ENCODE measurements at regions not wholly inside any gene's neighbourhood (a gene's known extent, or its start where the extent isn't known, plus 50 kb on each side); places are given as distances from the start of the nearest gene placed in this dataset.

- Histone ChIP-seq H3K4me1 (ENCODE audit: control insufficient read depth, insufficient read depth, low read length) (no peaks in the 10 kb centered on the region), H3K4me3 (ENCODE audit: low read length) (no peak overlapping the region), H3K27ac (ENCODE audit: low read length) (no peak overlapping the region), H3K27me3 (ENCODE audit: control insufficient read depth, insufficient read depth, low read length) (no peaks in the 10 kb centered on the region), H3K9me3 (ENCODE audit: control insufficient read depth, low read depth, low read length) (no peaks in the 10 kb centered on the region), H3K36me3 (ENCODE audit: control insufficient read depth, insufficient read depth, low read length) (no peaks in the 10 kb centered on the region)
- no peak for DNase-seq
- 83% methylated on average over 1 of the region's 1 CpG for WGBS (ENCODE audit: insufficient coverage, low lambda C conversion rate)
Observed at GRCh38 chr14:85273952-85274351, 256.0 kb upstream of the FLRT2 start.

DNA sequence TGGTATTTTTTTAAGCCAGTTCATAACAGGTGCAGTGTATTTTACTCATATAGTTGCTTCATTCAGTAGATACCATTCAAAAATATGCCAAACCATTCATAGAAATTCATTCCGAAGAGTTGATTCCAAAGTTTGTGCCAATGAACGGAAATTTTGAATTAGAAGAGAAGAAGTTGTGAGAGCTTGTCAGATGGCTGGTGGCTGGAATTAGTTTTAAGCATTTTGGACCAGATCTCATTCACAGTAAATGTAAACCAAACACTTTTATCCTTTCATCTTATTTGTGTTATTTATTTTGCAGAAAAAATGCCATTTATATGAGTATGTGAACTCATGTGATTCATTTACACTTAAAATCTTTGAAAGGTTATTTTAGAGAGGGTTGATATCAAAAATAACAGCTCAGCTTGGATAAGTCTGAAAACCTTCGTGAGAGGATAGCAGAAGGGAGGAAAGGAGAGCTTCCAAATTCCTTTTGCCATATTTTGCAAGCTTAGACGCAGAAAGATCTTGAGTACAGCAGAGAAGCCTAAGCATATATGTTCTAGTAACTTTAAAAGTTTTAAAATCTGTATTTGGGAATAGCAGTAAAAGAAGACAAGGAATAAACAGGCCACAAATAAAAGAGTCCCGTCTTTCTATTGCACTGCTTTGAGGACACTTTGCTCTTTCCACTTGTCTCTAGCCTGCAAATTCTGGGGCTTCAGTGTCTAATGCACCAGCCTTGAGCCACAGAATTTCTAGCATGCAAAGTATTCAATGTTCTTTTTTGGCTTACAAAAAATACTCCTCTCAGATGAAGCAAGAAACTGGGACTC, 253.6 kb upstream of the FLRT2 start:
- WGBS (ENCODE audit: insufficient coverage, low lambda C conversion rate): 100% methylated on average over 2 of the region's 5 CpGs
- DNase-seq: no peak
- no peaks in the 10 kb centered on the region for H3K9me3 ChIP-seq (ENCODE audit: control insufficient read depth, low read depth, low read length)
- no peaks in the 10 kb centered on the region for H3K27me3 ChIP-seq (ENCODE audit: control insufficient read depth, insufficient read depth, low read length)
- no peak overlapping the region for H3K4me3 ChIP-seq (ENCODE audit: low read length)
- H3K27ac ChIP-seq (ENCODE audit: low read length): no peak overlapping the region
- H3K4me1 ChIP-seq (ENCODE audit: control insufficient read depth, insufficient read depth, low read length): no peaks in the 10 kb centered on the region
- no peaks in the 10 kb centered on the region for H3K36me3 ChIP-seq (ENCODE audit: control insufficient read depth, insufficient read depth, low read length)

DNA sequence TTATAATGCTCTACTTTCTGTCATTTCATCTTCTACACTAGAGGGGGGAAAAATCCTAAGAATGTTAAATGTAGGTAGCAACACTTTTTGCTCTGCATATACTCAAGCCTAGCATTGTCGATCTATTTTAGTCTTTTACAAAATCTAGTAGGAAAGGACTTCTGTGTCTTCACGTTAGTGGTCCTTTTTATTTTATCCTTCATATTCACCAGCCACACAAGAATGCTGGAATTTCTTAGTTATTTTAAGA, 253.0 kb upstream of the FLRT2 start:
- H3K27ac ChIP-seq (ENCODE audit: low read length): no peak overlapping the region
- 100% methylated on average over 1 of the region's 2 CpGs for WGBS (ENCODE audit: insufficient coverage, low lambda C conversion rate)

GRCh38 chr14:85279407-85279806, 250.5 kb upstream of the FLRT2 start:
- WGBS (ENCODE audit: insufficient coverage, low lambda C conversion rate): 100% methylated on average over 1 of the region's 1 CpG
- no peak overlapping the region for H3K27ac ChIP-seq (ENCODE audit: low read length)
- DNase-seq: no peak
- H3K4me3 ChIP-seq (ENCODE audit: low read length): no peak overlapping the region
- H3K9me3 ChIP-seq (ENCODE audit: control insufficient read depth, low read depth, low read length): no peaks in the 10 kb centered on the region
- no peaks in the 10 kb centered on the region for H3K27me3 ChIP-seq (ENCODE audit: control insufficient read depth, insufficient read depth, low read length)
- H3K4me1 ChIP-seq (ENCODE audit: control insufficient read depth, insufficient read depth, low read length): no peaks in the 10 kb centered on the region
- H3K36me3 ChIP-seq (ENCODE audit: control insufficient read depth, insufficient read depth, low read length): no peaks in the 10 kb centered on the region

More for the DNA sequence above, 253.0 kb upstream of the FLRT2 start:
- H3K4me3 ChIP-seq (ENCODE audit: low read length): no peak overlapping the region
- no peaks in the 10 kb centered on the region for H3K9me3 ChIP-seq (ENCODE audit: control insufficient read depth, low read depth, low read length)
- no peaks in the 10 kb centered on the region for H3K36me3 ChIP-seq (ENCODE audit: control insufficient read depth, insufficient read depth, low read length)
- no peak for DNase-seq
- no peaks in the 10 kb centered on the region for H3K4me1 ChIP-seq (ENCODE audit: control insufficient read depth, insufficient read depth, low read length)
- H3K27me3 ChIP-seq (ENCODE audit: control insufficient read depth, insufficient read depth, low read length): no peaks in the 10 kb centered on the region

DNA sequence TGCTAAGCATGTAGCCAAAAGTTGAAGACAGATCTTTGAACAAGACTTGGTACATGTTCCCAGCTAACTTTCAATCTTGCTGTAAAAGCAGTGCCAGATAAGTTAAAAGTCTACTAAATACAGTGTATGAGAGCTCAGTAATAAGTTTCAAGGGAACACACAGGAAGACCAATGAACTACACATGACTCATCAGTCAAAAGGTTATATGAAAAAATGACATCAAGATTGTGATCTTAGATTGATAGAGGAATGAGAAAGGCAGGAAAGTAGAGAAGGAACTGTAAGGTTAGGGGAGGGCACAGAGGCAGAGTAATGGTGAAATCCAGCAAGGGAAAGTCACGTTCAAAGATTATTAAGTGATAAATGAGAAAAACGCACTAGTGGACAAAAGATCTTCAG, 249.9 kb upstream of the FLRT2 start:
- DNase-seq: no peak
- 92% methylated on average over 2 of the region's 2 CpGs for WGBS (ENCODE audit: insufficient coverage, low lambda C conversion rate)
- Histone ChIP-seq H3K36me3 (ENCODE audit: control insufficient read depth, insufficient read depth, low read length) (no peaks in the 10 kb centered on the region), H3K9me3 (ENCODE audit: control insufficient read depth, low read depth, low read length) (no peaks in the 10 kb centered on the region), H3K27ac (ENCODE audit: low read length) (no peak overlapping the region), H3K4me3 (ENCODE audit: low read length) (no peak overlapping the region), H3K4me1 (ENCODE audit: control insufficient read depth, insufficient read depth, low read length) (no peaks in the 10 kb centered on the region), H3K27me3 (ENCODE audit: control insufficient read depth, insufficient read depth, low read length) (no peaks in the 10 kb centered on the region)

DNA sequence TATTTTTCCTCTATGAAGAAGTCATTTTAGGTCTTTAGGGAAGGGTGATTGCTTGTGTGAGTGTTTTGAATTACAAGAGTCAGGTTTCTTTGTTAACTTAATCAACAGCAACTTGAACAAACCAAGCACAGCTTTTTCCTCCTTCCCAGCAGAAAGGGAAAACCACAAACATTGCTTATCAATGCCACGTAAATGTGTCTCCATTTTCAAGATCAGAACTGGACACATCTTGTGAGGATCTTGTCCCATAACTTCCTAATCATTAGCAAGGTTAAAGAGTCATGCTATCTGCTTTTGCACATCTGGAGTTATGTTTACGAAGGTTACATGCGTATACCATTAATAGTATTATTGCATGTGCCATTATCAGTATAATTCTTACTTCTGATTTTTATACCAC, 248.0 kb upstream of the FLRT2 start:
- no peak overlapping the region for H3K27ac ChIP-seq (ENCODE audit: low read length)
- H3K9me3 ChIP-seq (ENCODE audit: control insufficient read depth, low read depth, low read length): no peaks in the 10 kb centered on the region
- H3K27me3 ChIP-seq (ENCODE audit: control insufficient read depth, insufficient read depth, low read length): no peaks in the 10 kb centered on the region
- H3K4me3 ChIP-seq (ENCODE audit: low read length): no peak overlapping the region
- WGBS (ENCODE audit: insufficient coverage, low lambda C conversion rate): 90% methylated on average over 2 of the region's 3 CpGs
- no peaks in the 10 kb centered on the region for H3K4me1 ChIP-seq (ENCODE audit: control insufficient read depth, insufficient read depth, low read length)
- no peak for DNase-seq
- no peaks in the 10 kb centered on the region for H3K36me3 ChIP-seq (ENCODE audit: control insufficient read depth, insufficient read depth, low read length)

- no peaks in the 10 kb centered on the region for H3K27me3 ChIP-seq (ENCODE audit: control insufficient read depth, insufficient read depth, low read length)
Observed at GRCh38 chr14:85288041-85288440, 241.9 kb upstream of the FLRT2 start.

GRCh38 chr14:85291731-85292130, 238.2 kb upstream of the FLRT2 start:
- Histone ChIP-seq H3K36me3 (ENCODE audit: control insufficient read depth, insufficient read depth, low read length) (no peaks in the 10 kb centered on the region), H3K4me3 (ENCODE audit: low read length) (no peak overlapping the region), H3K9me3 (ENCODE audit: control insufficient read depth, low read depth, low read length) (no peaks in the 10 kb centered on the region), H3K27ac (ENCODE audit: low read length) (no peak overlapping the region), H3K4me1 (ENCODE audit: control insufficient read depth, insufficient read depth, low read length) (peaks cover 3% of the 10 kb centered on the region), H3K27me3 (ENCODE audit: control insufficient read depth, insufficient read depth, low read length) (no peaks in the 10 kb centered on the region)
- whole genome bisulfite sequencing (ENCODE audit: insufficient coverage, low lambda C conversion rate): no CpG with 5 or more reads among the region's 3 CpGs
- DNase-seq: no peak

More at GRCh38 chr14:85288041-85288440, 241.9 kb upstream of the FLRT2 start:
- Histone ChIP-seq H3K27ac (ENCODE audit: low read length) (no peak overlapping the region), H3K4me3 (ENCODE audit: low read length) (no peak overlapping the region), H3K36me3 (ENCODE audit: control insufficient read depth, insufficient read depth, low read length) (no peaks in the 10 kb centered on the region), H3K4me1 (ENCODE audit: control insufficient read depth, insufficient read depth, low read length) (no peaks in the 10 kb centered on the region), H3K9me3 (ENCODE audit: control insufficient read depth, low read depth, low read length) (no peaks in the 10 kb centered on the region)
- WGBS (ENCODE audit: insufficient coverage, low lambda C conversion rate): no CpG with 5 or more reads among the region's 3 CpGs
- DNase-seq: no peak

DNA sequence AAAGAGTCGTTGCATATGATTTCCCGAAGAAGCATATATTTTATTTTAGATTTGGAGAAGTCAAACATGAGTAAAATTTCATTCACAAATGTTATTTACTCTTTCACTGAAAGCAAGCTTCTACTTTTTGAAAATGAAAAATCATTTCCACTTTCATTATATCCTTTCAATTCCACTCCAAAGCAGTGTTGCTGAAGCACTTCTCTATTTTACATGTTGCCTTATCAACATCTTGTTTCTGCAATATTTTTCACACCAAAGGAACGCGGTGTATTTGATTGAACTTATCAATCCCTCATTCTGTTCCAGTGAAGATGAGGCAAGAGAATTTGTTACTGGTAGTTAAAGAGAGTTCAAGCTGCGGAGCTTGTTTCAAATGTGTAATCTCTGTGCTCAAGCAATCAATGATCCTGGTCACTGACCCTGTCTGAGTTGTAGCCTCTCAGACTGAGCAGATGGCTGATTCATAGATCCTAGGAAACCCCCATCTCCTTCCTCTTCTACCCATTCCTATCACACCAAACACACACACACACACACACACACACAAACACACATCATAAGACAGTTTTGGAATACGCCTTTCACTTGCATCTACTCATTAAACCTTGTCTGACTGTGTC, 236.2 kb upstream of the FLRT2 start:
- 92% methylated on average over 2 of the region's 6 CpGs for WGBS (ENCODE audit: insufficient coverage, low lambda C conversion rate)
- Histone ChIP-seq H3K27me3 (ENCODE audit: control insufficient read depth, insufficient read depth, low read length) (no peaks in the 10 kb centered on the region), H3K9me3 (ENCODE audit: control insufficient read depth, low read depth, low read length) (peaks cover 5% of the 10 kb centered on the region), H3K36me3 (ENCODE audit: control insufficient read depth, insufficient read depth, low read length) (no peaks in the 10 kb centered on the region), H3K4me3 (ENCODE audit: low read length) (no peak overlapping the region), H3K4me1 (ENCODE audit: control insufficient read depth, insufficient read depth, low read length) (peaks cover 3% of the 10 kb centered on the region), H3K27ac (ENCODE audit: low read length) (no peak overlapping the region)
- no peak for DNase-seq

DNA sequence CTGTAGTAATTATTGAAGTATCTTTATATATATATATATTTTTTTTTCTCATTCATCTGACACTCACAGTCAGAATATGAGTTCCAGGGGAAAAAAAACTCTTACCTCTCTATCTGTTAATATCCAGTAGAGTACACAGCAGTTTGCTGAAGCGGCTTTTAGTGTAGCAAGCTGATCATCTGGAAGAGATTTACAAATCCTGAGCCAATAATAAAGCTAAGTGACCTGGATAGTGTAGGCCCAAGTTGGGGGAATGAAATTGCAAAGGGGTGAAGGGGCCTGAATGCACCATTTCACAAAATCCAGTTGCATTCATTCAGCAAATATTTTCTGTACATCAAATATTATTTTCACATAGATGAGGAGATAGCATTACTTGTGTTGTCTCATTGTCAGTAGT, 234.6 kb upstream of the FLRT2 start:
- no peaks in the 10 kb centered on the region for H3K36me3 ChIP-seq (ENCODE audit: control insufficient read depth, insufficient read depth, low read length)
- DNase-seq: no peak
- peaks cover 5% of the 10 kb centered on the region for H3K9me3 ChIP-seq (ENCODE audit: control insufficient read depth, low read depth, low read length)
- no peak overlapping the region for H3K4me3 ChIP-seq (ENCODE audit: low read length)
- H3K4me1 ChIP-seq (ENCODE audit: control insufficient read depth, insufficient read depth, low read length): peaks cover 3% of the 10 kb centered on the region
- no peaks in the 10 kb centered on the region for H3K27me3 ChIP-seq (ENCODE audit: control insufficient read depth, insufficient read depth, low read length)
- H3K27ac ChIP-seq (ENCODE audit: low read length): no peak overlapping the region
- WGBS (ENCODE audit: insufficient coverage, low lambda C conversion rate): no CpG with 5 or more reads among the region's 1 CpG
